H9 (cell line): ENCODE measurements at regions not wholly inside any gene's neighbourhood (a gene's known extent, or its start where the extent isn't known, plus 50 kb on each side); places are given as distances from the start of the nearest gene placed in this dataset.

Source experiments
- DNase-seq: peaks from one replicate; pipeline ENCODE4 v3.0.0-alpha.2; 2017
- H2AFZ ChIP-seq: one replicate; pipeline ENCODE4 v1.6.1; 2013; ENCODE audit warnings: mild to moderate bottlenecking, low read length, control low read depth, moderate library complexity
- H2AK5ac ChIP-seq: 2 replicates; pipeline ENCODE4 v1.6.1; 2013; ENCODE audit warnings: low read length, control low read depth, mixed read lengths; ENCODE audit not compliant: insufficient read length
- H2BK120ac ChIP-seq: one replicate; pipeline ENCODE4 v1.6.1; 2013; ENCODE audit warnings: low read depth, mild to moderate bottlenecking, low read length, control low read depth, inconsistent platforms; ENCODE audit not compliant: poor library complexity, severe bottlenecking
- H2BK12ac ChIP-seq: 2 replicates; pipeline ENCODE4 v1.6.1; 2013; ENCODE audit warnings: low read length, control low read depth, mixed read lengths, low read depth; ENCODE audit not compliant: insufficient read length
- H2BK15ac ChIP-seq: 2 replicates; pipeline ENCODE4 v1.6.1; 2013; ENCODE audit warnings: low read depth, low read length, control low read depth
- H2BK20ac ChIP-seq: one replicate; pipeline ENCODE4 v1.6.1; 2013; ENCODE audit warnings: low read depth, mild to moderate bottlenecking, low read length, control low read depth, inconsistent platforms; ENCODE audit not compliant: poor library complexity, severe bottlenecking
- H2BK5ac ChIP-seq: 2 replicates; pipeline ENCODE4 v1.6.1; 2013; ENCODE audit warnings: low read length, control low read depth, mixed read lengths; ENCODE audit not compliant: insufficient read length
- H3K14ac ChIP-seq: 2 replicates; pipeline ENCODE4 v1.6.1; 2013; ENCODE audit warnings: low read length, control low read depth; ENCODE audit not compliant: insufficient read depth
- H3K18ac ChIP-seq: 2 replicates; pipeline ENCODE4 v1.6.1; 2013; ENCODE audit warnings: low read depth, mild to moderate bottlenecking, mixed read lengths, low read length, control low read depth; ENCODE audit not compliant: insufficient read length
- H3K23ac ChIP-seq: 2 replicates; pipeline ENCODE4 v1.6.1; 2013; ENCODE audit warnings: low read length, control low read depth, mixed read lengths, low read depth; ENCODE audit not compliant: insufficient read length
- H3K23me2 ChIP-seq: 2 replicates; pipeline ENCODE4 v1.6.1; 2013; ENCODE audit warnings: low read depth, mild to moderate bottlenecking, mixed read lengths, low read length, control low read depth; ENCODE audit not compliant: insufficient read length, poor library complexity, severe bottlenecking
- H3K27ac ChIP-seq: 2 replicates; pipeline ENCODE4 v1.5.1; 2013; ENCODE audit warnings: low read length, control low read depth, mixed read lengths, low read depth; ENCODE audit not compliant: insufficient read length
- H3K27me3 ChIP-seq: 2 replicates; pipeline ENCODE4 v1.6.1; 2013; ENCODE audit warnings: low read length, control low read depth, inconsistent platforms; ENCODE audit not compliant: insufficient read depth
- H3K4ac ChIP-seq: 2 replicates; pipeline ENCODE4 v1.6.1; 2013; ENCODE audit warnings: low read depth, mild to moderate bottlenecking, control low read depth, inconsistent platforms, low read length, moderate library complexity
- H3K4me1 ChIP-seq: 2 replicates; pipeline ENCODE4 v1.6.1; 2013; ENCODE audit warnings: low read length, control low read depth, inconsistent platforms; ENCODE audit not compliant: insufficient read depth
- H3K4me2 ChIP-seq: 2 replicates; pipeline ENCODE4 v1.6.1; 2013; ENCODE audit warnings: low read length, control low read depth, mixed read lengths; ENCODE audit not compliant: insufficient read length, insufficient read depth
- H3K56ac ChIP-seq: 2 replicates; pipeline ENCODE4 v1.6.1; 2013; ENCODE audit warnings: low read depth, mild to moderate bottlenecking, mixed read lengths, low read length, control low read depth; ENCODE audit not compliant: insufficient read length
- H3K79me1 ChIP-seq: 2 replicates; pipeline ENCODE4 v1.6.1; 2013; ENCODE audit warnings: low read depth, mild to moderate bottlenecking, moderate library complexity, low read length, control low read depth, inconsistent platforms; ENCODE audit not compliant: insufficient read depth, poor library complexity, severe bottlenecking
- H3K79me2 ChIP-seq: 2 replicates; pipeline ENCODE4 v1.6.1; 2013; ENCODE audit warnings: low read length, control low read depth, inconsistent platforms; ENCODE audit not compliant: insufficient read depth
- H3K9ac ChIP-seq: 2 replicates; pipeline ENCODE4 v1.6.1; 2013; ENCODE audit warnings: low read length, control low read depth, mixed read lengths; ENCODE audit not compliant: insufficient read length; ENCODE audit errors: extremely low read depth
- H3K9me3 ChIP-seq: one replicate; pipeline ENCODE4 v1.6.1; 2013; ENCODE audit warnings: low read depth, low read length, inconsistent platforms; ENCODE audit not compliant: control insufficient read depth
- H3T11ph ChIP-seq: one replicate; pipeline ENCODE4 v1.6.1; 2013; ENCODE audit warnings: mild to moderate bottlenecking, low read length, control low read depth, inconsistent platforms
- H4K20me1 ChIP-seq: one replicate; pipeline ENCODE4 v1.6.1; 2013; ENCODE audit not compliant: control insufficient read depth, insufficient read length, insufficient read depth
- H4K5ac ChIP-seq: 2 replicates; pipeline ENCODE4 v1.6.1; 2013; ENCODE audit warnings: low read depth, mild to moderate bottlenecking, mixed read lengths, low read length, control low read depth; ENCODE audit not compliant: insufficient read length
- H4K8ac ChIP-seq: replicated peaks from 2 replicates; pipeline ENCODE4 v1.6.1; 2013; ENCODE audit warnings: low read length, control low read depth, mixed read lengths, low read depth; ENCODE audit not compliant: insufficient read length
- H4K91ac ChIP-seq: 2 replicates; pipeline ENCODE4 v1.6.1; 2013; ENCODE audit warnings: low read depth, mild to moderate bottlenecking, moderate library complexity, mixed read lengths, low read length, control low read depth; ENCODE audit not compliant: insufficient read length
- H3K27ac Mint-ChIP-seq, 3 experiments: 2 replicates in 2 of 3; 3 replicates in 1 of 3; pipeline ENCODE4 v1.8.0; 2020 to 2021; ENCODE audit warnings: mixed read lengths in 3 of 3, mild to moderate bottlenecking in 1 of 3, moderate library complexity in 1 of 3
- H3K27me3 Mint-ChIP-seq: 2 replicates; pipeline ENCODE4 v1.8.0; 2021; ENCODE audit warnings: low read depth, mild to moderate bottlenecking, moderate library complexity, mixed read lengths
- H3K36me3 Mint-ChIP-seq, 3 experiments: 2 replicates in 2 of 3; 3 replicates in 1 of 3; pipeline ENCODE4 v1.8.0; 2020 to 2021; ENCODE audit warnings: low read depth in 3 of 3, mixed read lengths in 3 of 3; ENCODE audit not compliant: insufficient read depth in 1 of 3
- H3K4me1 Mint-ChIP-seq, 2 experiments: 2 replicates each; pipeline ENCODE4 v1.8.0; 2020; ENCODE audit warnings: mixed read lengths in 2 of 2
- H3K4me3 Mint-ChIP-seq, 2 experiments: 2 replicates in 1 of 2; 3 replicates in 1 of 2; pipeline ENCODE4 v1.8.0; 2020 to 2021; ENCODE audit warnings: mild to moderate bottlenecking in 2 of 2, mixed read lengths in 2 of 2, moderate library complexity in 1 of 2
- H3K9me3 Mint-ChIP-seq, 2 experiments: 2 replicates in 1 of 2; 3 replicates in 1 of 2; pipeline ENCODE4 v1.8.0; 2020; ENCODE audit warnings: mild to moderate bottlenecking in 2 of 2, mixed read lengths in 2 of 2, moderate library complexity in 1 of 2
- WGBS: extraction: QIAGEN DNeasy Blood & Tissue Kit; methylation state at CpG from one replicate; pipeline ENCODE4 v1.1.7; 2013; ENCODE audit warnings: missing lambda C conversion rate, low lambda C conversion rate, mixed read lengths; ENCODE audit not compliant: insufficient read length; ENCODE audit errors: extremely low coverage; 5-methylcytosine and 5-hydroxymethylcytosine counted together
- TF ChIP-seq, protein P1 (sequence below): fragments of 200-600 bp; sonication (generic); conservative IDR thresholded peaks from 3 replicates; pipeline ENCODE4 v1.8.0; 2021; ENCODE audit warnings: antibody characterized with exemption, mild to moderate bottlenecking

DNA sequence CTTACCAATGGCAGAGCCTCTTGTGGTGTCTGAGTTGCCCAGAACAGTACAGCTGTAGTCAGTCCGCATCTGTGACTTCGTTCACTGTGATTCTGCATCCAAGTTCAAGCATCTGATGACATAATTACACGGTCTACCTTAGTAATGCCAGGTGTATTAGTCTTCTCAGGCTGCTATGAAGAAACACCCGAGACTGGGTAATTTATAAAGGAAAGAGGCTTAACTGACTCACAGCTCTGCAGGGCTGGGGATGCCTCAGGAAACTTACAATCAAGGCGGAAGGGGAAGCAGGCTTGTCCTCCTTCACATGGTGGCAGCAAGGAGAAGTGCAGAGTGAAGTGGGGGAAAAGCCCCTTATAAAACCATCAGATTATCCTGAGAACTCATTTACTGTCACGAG lies 163.9 kb upstream of the SULF2 start:
- Histone ChIP-seq H3K9me3 (no peaks in the 10 kb centered on the region), H4K91ac (no peak overlapping the region), H2BK5ac (no peak overlapping the region), H3K23me2 (no peaks in the 10 kb centered on the region), H2BK120ac (no peak overlapping the region), H3K79me2 (no peaks in the 10 kb centered on the region), H4K20me1 (no peaks in the 10 kb centered on the region), H3K56ac (no peak overlapping the region), H3K79me1 (no peaks in the 10 kb centered on the region), H3K23ac (no peak overlapping the region), H2AK5ac (no peak overlapping the region), H3K4me2 (no peak overlapping the region), H3K4me1 (no peaks in the 10 kb centered on the region; the same call in 1 of the 2 replicates), H3T11ph (no peak overlapping the region), H2BK12ac (no peak overlapping the region), H3K4ac (no peak overlapping the region), H3K14ac (no peak overlapping the region), H3K27me3 (no peaks in the 10 kb centered on the region), H4K5ac (no peak overlapping the region), H2BK20ac (no peak overlapping the region), H2BK15ac (no peak overlapping the region), H3K9ac (no peak overlapping the region), H3K27ac (no peak overlapping the region), H2AFZ (no peak overlapping the region), H3K18ac (no peak overlapping the region), H4K8ac (no peak overlapping the region)
- TF ChIP-seq, protein P1, sequence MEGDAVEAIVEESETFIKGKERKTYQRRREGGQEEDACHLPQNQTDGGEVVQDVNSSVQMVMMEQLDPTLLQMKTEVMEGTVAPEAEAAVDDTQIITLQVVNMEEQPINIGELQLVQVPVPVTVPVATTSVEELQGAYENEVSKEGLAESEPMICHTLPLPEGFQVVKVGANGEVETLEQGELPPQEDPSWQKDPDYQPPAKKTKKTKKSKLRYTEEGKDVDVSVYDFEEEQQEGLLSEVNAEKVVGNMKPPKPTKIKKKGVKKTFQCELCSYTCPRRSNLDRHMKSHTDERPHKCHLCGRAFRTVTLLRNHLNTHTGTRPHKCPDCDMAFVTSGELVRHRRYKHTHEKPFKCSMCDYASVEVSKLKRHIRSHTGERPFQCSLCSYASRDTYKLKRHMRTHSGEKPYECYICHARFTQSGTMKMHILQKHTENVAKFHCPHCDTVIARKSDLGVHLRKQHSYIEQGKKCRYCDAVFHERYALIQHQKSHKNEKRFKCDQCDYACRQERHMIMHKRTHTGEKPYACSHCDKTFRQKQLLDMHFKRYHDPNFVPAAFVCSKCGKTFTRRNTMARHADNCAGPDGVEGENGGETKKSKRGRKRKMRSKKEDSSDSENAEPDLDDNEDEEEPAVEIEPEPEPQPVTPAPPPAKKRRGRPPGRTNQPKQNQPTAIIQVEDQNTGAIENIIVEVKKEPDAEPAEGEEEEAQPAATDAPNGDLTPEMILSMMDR, result no peak
- Mint-ChIP-seq H3K4me1 (peaks cover 11 to 12% of the 10 kb centered on the region in 2 experiments), H3K9me3 (no peaks in the 10 kb centered on the region), H3K4me3 (no peak overlapping the region), H3K27ac (no peak overlapping the region), H3K27me3 (no peaks in the 10 kb centered on the region; the same call in none of the 2 replicates), H3K36me3 (no peaks in the 10 kb centered on the region)
- WGBS, result no CpG with 5 or more reads among the region's 6 CpGs
- no peak for DNase-seq
